Aorta (tissue), 5 donors: ENCODE measurements at regions not wholly inside any gene's neighbourhood (a gene's known extent, or its start where the extent isn't known, plus 50 kb on each side); places are given as distances from the start of the nearest gene placed in this dataset.

Experiments
- ATAC-seq: fragments of 200-7000 bp; cut with Tn5 transposase; one replicate; pipeline ENCODE4 v1.9.1; 2022; ENCODE audit warnings: moderate library complexity; ENCODE audit not compliant: low FRiP score
- DNase-seq, 2 donors: peaks; one replicate each; pipeline ENCODE4 v3.0.0-alpha.2; 2020
- H3K27ac ChIP-seq, 2 donors: one replicate each; pipeline ENCODE4 v1.5.1; 2013; ENCODE audit warnings: low read length in 2 of 2, mild to moderate bottlenecking in 2 of 2, moderate library complexity in 2 of 2, control low read depth in 1 of 2, inconsistent platforms in 1 of 2, low read depth in 1 of 2
- H3K27me3 ChIP-seq, 2 donors: one replicate each; pipeline ENCODE4 v1.6.1; 2013; ENCODE audit warnings: control low read depth in 1 of 2, low read length in 1 of 2, mild to moderate bottlenecking in 1 of 2, moderate library complexity in 1 of 2; ENCODE audit not compliant: insufficient read depth in 2 of 2, control insufficient read depth in 1 of 2
- H3K36me3 ChIP-seq, 2 donors: one replicate each; pipeline ENCODE4 v1.6.1; 2013; ENCODE audit warnings: control low read depth in 1 of 2, low read length in 1 of 2, mild to moderate bottlenecking in 1 of 2; ENCODE audit not compliant: insufficient read depth in 2 of 2, control insufficient read depth in 1 of 2
- H3K4me1 ChIP-seq, 2 donors: one replicate each; pipeline ENCODE4 v1.6.1; 2013; ENCODE audit warnings: low read length in 2 of 2, control low read depth in 1 of 2, mild to moderate bottlenecking in 1 of 2, moderate library complexity in 1 of 2; ENCODE audit not compliant: insufficient read depth in 2 of 2, control insufficient read depth in 1 of 2
- H3K4me3 ChIP-seq, 2 donors: one replicate each; pipeline ENCODE4 v1.5.1; 2013; ENCODE audit warnings: low read length in 2 of 2, control low read depth in 1 of 2, mild to moderate bottlenecking in 1 of 2
- H3K9me3 ChIP-seq: one replicate; pipeline ENCODE4 v1.6.1; 2013; ENCODE audit warnings: mild to moderate bottlenecking, low read length; ENCODE audit not compliant: control insufficient read depth
- WGBS, 2 donors: extraction: QIAGEN DNeasy Blood & Tissue Kit; methylation state at CpG; one replicate each; pipeline ENCODE4 v1.1.7; 2013; 5-methylcytosine and 5-hydroxymethylcytosine counted together
- intact Hi-C, 2 donors: fragments of 100-400 bp; cut with DNase I; formaldehyde crosslinking; loops; one replicate each; pipeline versions ENCODE4 v1.14.2 to v1.15.0; 2022
- donor health status: healthy with polysubstance abuse.
- donor health status: Bipolar disorder and iron deficiency.
- donor health status: DM: no; HTN: no; CAD: no.
- donor health status: DM: no; HTN: no; CAD: no.
- donor health status: DM: yes; HTN: yes; CAD: no.

- intact Hi-C loops: no loop called here
- H3K27me3 ChIP-seq: no peaks in the 10 kb centered on the region
- WGBS, 2 donors: 21 to 29% methylated on average over 7 of the region's 7 CpGs
- ATAC-seq (no peak), DNase-seq (peak in 1 of 2 donors; percentile 58)
- no peak overlapping the region for H3K27ac ChIP-seq
- no peaks in the 10 kb centered on the region for H3K9me3 ChIP-seq
- no peak overlapping the region for H3K4me3 ChIP-seq
- no peaks in the 10 kb centered on the region for H3K4me1 ChIP-seq
- no peaks in the 10 kb centered on the region for H3K36me3 ChIP-seq
Observed at GRCh38 chrX:116961872-116962582, 499.3 kb upstream of the CT83 start.

GRCh38 chrX:116930311-116930710 is 467.5 kb upstream of the CT83 start:
- H3K36me3 ChIP-seq: no peaks in the 10 kb centered on the region
- H3K9me3 ChIP-seq: no peaks in the 10 kb centered on the region
- H3K27ac ChIP-seq: no peak overlapping the region
- DNase-seq (no peak), ATAC-seq (no peak)
- WGBS, 2 donors: 25 to 33% methylated on average over 6 of the region's 6 CpGs
- no peaks in the 10 kb centered on the region for H3K4me1 ChIP-seq
- intact Hi-C loops: no loop called here
- H3K27me3 ChIP-seq: no peaks in the 10 kb centered on the region
- no peak overlapping the region for H3K4me3 ChIP-seq

- no peak overlapping the region for H3K27ac ChIP-seq
- DNase-seq: no peak
- no peaks in the 10 kb centered on the region for H3K9me3 ChIP-seq
- no peaks in the 10 kb centered on the region for H3K36me3 ChIP-seq
- H3K27me3 ChIP-seq: no peaks in the 10 kb centered on the region
- no peak for ATAC-seq
- peaks cover 0 to 1% of the 10 kb centered on the region in 2 donors for H3K4me1 ChIP-seq
- H3K4me3 ChIP-seq: no peak overlapping the region
- intact Hi-C loops: no loop called here
Observed at GRCh38 chrX:116897526-116897925, 434.8 kb upstream of the CT83 start.

- no peaks in the 10 kb centered on the region for H3K9me3 ChIP-seq
- 50 to 79% methylated on average over 1 of the region's 1 CpG for WGBS, 2 donors
- H3K36me3 ChIP-seq: no peaks in the 10 kb centered on the region
- intact Hi-C loops: no loop called here
- DNase-seq (no peak), ATAC-seq (no peak)
- no peak overlapping the region for H3K27ac ChIP-seq
- no peaks in the 10 kb centered on the region for H3K4me1 ChIP-seq
- no peak overlapping the region for H3K4me3 ChIP-seq
- no peaks in the 10 kb centered on the region for H3K27me3 ChIP-seq
Observed at GRCh38 chrX:116881961-116882360, 419.2 kb upstream of the CT83 start.

GRCh38 chrX:116873671-116874070 is 410.9 kb upstream of the CT83 start:
- Histone ChIP-seq H3K27me3 (no peaks in the 10 kb centered on the region), H3K36me3 (no peaks in the 10 kb centered on the region), H3K4me1 (no peaks in the 10 kb centered on the region), H3K4me3 (no peak overlapping the region), H3K9me3 (no peaks in the 10 kb centered on the region), H3K27ac (no peak overlapping the region)
- intact Hi-C loops: no loop called here
- no peak for DNase-seq
- WGBS, 2 donors: 65 to 68% methylated on average over 3 of the region's 3 CpGs
- no peak for ATAC-seq

- Histone ChIP-seq H3K27ac (no peak overlapping the region), H3K36me3 (no peaks in the 10 kb centered on the region), H3K4me1 (no peaks in the 10 kb centered on the region), H3K4me3 (no peak overlapping the region), H3K9me3 (no peaks in the 10 kb centered on the region), H3K27me3 (no peaks in the 10 kb centered on the region)
- 48 to 51% methylated on average over 1 of the region's 1 CpG for WGBS, 2 donors
- DNase-seq (no peak), ATAC-seq (no peak)
- intact Hi-C loops: no loop called here
Observed at GRCh38 chrX:116872931-116873330, 410.2 kb upstream of the CT83 start.

GRCh38 chrX:116863029-116863428 is 400.3 kb upstream of the CT83 start:
- Histone ChIP-seq H3K27me3 (no peaks in the 10 kb centered on the region), H3K9me3 (no peaks in the 10 kb centered on the region), H3K36me3 (no peaks in the 10 kb centered on the region), H3K4me3 (no peak overlapping the region), H3K4me1 (no peaks in the 10 kb centered on the region), H3K27ac (no peak overlapping the region)
- WGBS, 2 donors: 58 to 83% methylated on average over 4 of the region's 4 CpGs
- DNase-seq (no peak), ATAC-seq (no peak)
- intact Hi-C loops: no loop called here

GRCh38 chrX:116862340-116862739 is 399.6 kb upstream of the CT83 start:
- no peaks in the 10 kb centered on the region for H3K9me3 ChIP-seq
- H3K27me3 ChIP-seq: no peaks in the 10 kb centered on the region
- DNase-seq (no peak), ATAC-seq (no peak)
- H3K4me1 ChIP-seq: no peaks in the 10 kb centered on the region
- intact Hi-C loops: no loop called here
- no peak overlapping the region for H3K4me3 ChIP-seq
- no peak overlapping the region for H3K27ac ChIP-seq
- H3K36me3 ChIP-seq: no peaks in the 10 kb centered on the region
- 43 to 74% methylated on average over 1 of the region's 1 CpG for WGBS, 2 donors

GRCh38 chrX:116841290-116841689 is 378.5 kb upstream of the CT83 start:
- H3K27me3 ChIP-seq: no peaks in the 10 kb centered on the region
- WGBS, 2 donors: 69 to 85% methylated on average over 3 of the region's 3 CpGs
- DNase-seq (no peak), ATAC-seq (no peak)
- no peaks in the 10 kb centered on the region for H3K4me1 ChIP-seq
- H3K4me3 ChIP-seq: no peak overlapping the region
- intact Hi-C loops: no loop called here
- H3K9me3 ChIP-seq: no peaks in the 10 kb centered on the region
- H3K27ac ChIP-seq: no peak overlapping the region
- H3K36me3 ChIP-seq: no peaks in the 10 kb centered on the region
